HFFc6 (cell line): ENCODE measurements at regions not wholly inside any gene's neighbourhood (a gene's known extent, or its start where the extent isn't known, plus 50 kb on each side); places are given as distances from the start of the nearest gene placed in this dataset.

Source experiments
- DNase-seq: peaks from one replicate; pipeline ENCODE4 v3.0.0-alpha.2; 2018
- H3K27ac Mint-ChIP-seq: 2 replicates; pipeline ENCODE4 v1.8.0; 2020; ENCODE audit warnings: mild to moderate bottlenecking, mixed read lengths
- H3K27me3 Mint-ChIP-seq: 2 replicates; pipeline ENCODE4 v1.8.0; 2021; ENCODE audit warnings: mild to moderate bottlenecking, moderate library complexity, mixed read lengths; ENCODE audit not compliant: insufficient read depth
- H3K36me3 Mint-ChIP-seq: 2 replicates; pipeline ENCODE4 v1.8.0; 2021; ENCODE audit warnings: low read depth, mixed read lengths
- H3K4me1 Mint-ChIP-seq: 2 replicates; pipeline ENCODE4 v1.8.0; 2020; ENCODE audit warnings: low read depth, mixed read lengths
- H3K4me3 Mint-ChIP-seq: 2 replicates; pipeline ENCODE4 v1.8.0; 2020; ENCODE audit warnings: mild to moderate bottlenecking, moderate library complexity, mixed read lengths
- H3K9me3 Mint-ChIP-seq: 2 replicates; pipeline ENCODE4 v1.8.0; 2020; ENCODE audit warnings: mild to moderate bottlenecking, mixed read lengths
- CTCF ChIP-seq: fragments of 200-600 bp; sonication (generic); IDR thresholded peaks from 2 replicates; pipeline ENCODE4 v1.5.0; 2021; ENCODE audit warnings: antibody characterized with exemption, mild to moderate bottlenecking

- TF ChIP-seq CTCF, result peak; percentile 87
- peak overlapping the region; percentile 18; the same call in 1 of the 2 replicates for H3K4me3 Mint-ChIP-seq
- H3K4me1 Mint-ChIP-seq, result peaks cover 17% of the 10 kb centered on the region
- H3K27ac Mint-ChIP-seq, result no peak overlapping the region
- no peaks in the 10 kb centered on the region for H3K9me3 Mint-ChIP-seq
- no peaks in the 10 kb centered on the region; the same call in 1 of the 2 replicates for H3K27me3 Mint-ChIP-seq
- H3K36me3 Mint-ChIP-seq, result no peaks in the 10 kb centered on the region
- DNase-seq, result peak; percentile 78
Measured at GRCh38 chr5:163695830-163696578, 190.6 kb downstream of the MAT2B start.

GRCh38 chr5:163696579-163696887 is 191.1 kb downstream of the MAT2B start:
- no peaks in the 10 kb centered on the region; the same call in 1 of the 2 replicates for H3K27me3 Mint-ChIP-seq
- peak; percentile 19 for TF ChIP-seq CTCF
- no peak overlapping the region for H3K27ac Mint-ChIP-seq
- H3K4me3 Mint-ChIP-seq, result no peak overlapping the region
- H3K4me1 Mint-ChIP-seq, result peaks cover 17% of the 10 kb centered on the region
- no peaks in the 10 kb centered on the region; the same call in 1 of the 2 replicates for H3K36me3 Mint-ChIP-seq
- DNase-seq, result no peak
- H3K9me3 Mint-ChIP-seq, result no peaks in the 10 kb centered on the region

- Mint-ChIP-seq H3K27ac (peak overlapping the region; percentile 88), H3K27me3 (no peaks in the 10 kb centered on the region), H3K36me3 (peaks cover 8% of the 10 kb centered on the region; the same call in 1 of the 2 replicates), H3K4me1 (peaks cover 41% of the 10 kb centered on the region), H3K4me3 (peak overlapping the region; percentile 75), H3K9me3 (no peaks in the 10 kb centered on the region)
- TF ChIP-seq CTCF, result no peak
- peak; percentile 8 for DNase-seq
Measured at GRCh38 chr5:163706053-163706771, 200.8 kb downstream of the MAT2B start.

GRCh38 chr5:163712011-163712410 is 206.6 kb downstream of the MAT2B start:
- no peak for TF ChIP-seq CTCF
- H3K4me1 Mint-ChIP-seq, result peaks cover 27% of the 10 kb centered on the region
- no peaks in the 10 kb centered on the region for H3K9me3 Mint-ChIP-seq
- no peak overlapping the region for H3K4me3 Mint-ChIP-seq
- no peaks in the 10 kb centered on the region for H3K27me3 Mint-ChIP-seq
- no peaks in the 10 kb centered on the region for H3K36me3 Mint-ChIP-seq
- no peak for DNase-seq
- peak overlapping the region; percentile 5; the same call in 1 of the 2 replicates for H3K27ac Mint-ChIP-seq

- no peak for TF ChIP-seq CTCF
- no peak for DNase-seq
- Mint-ChIP-seq H3K27me3 (no peaks in the 10 kb centered on the region; the same call in none of the 2 replicates), H3K4me3 (no peak overlapping the region), H3K36me3 (no peaks in the 10 kb centered on the region), H3K4me1 (no peaks in the 10 kb centered on the region), H3K27ac (no peak overlapping the region), H3K9me3 (no peaks in the 10 kb centered on the region)
Measured at GRCh38 chr5:163718272-163718671, 212.9 kb downstream of the MAT2B start.
